ENCODE measurements at regions not wholly inside any gene's neighbourhood (a gene's known extent, or its start where the extent isn't known, plus 50 kb on each side); places are given as distances from the start of the nearest gene placed in this dataset.

- H3K36me3 ChIP-seq (ENCODE audit: control insufficient read depth in 3 of 3, insufficient read depth in 2 of 3, low read depth in 1 of 3, low read length in 3 of 3), result no peaks in the 10 kb centered on the region
- no peak overlapping the region for H3K4me3 ChIP-seq (ENCODE audit: low read depth in 1 of 3, low read length in 3 of 3)
- no peaks in the 10 kb centered on the region for H3K4me1 ChIP-seq (ENCODE audit: control insufficient read depth in 3 of 3, insufficient read depth in 2 of 3, low read depth in 1 of 3, low read length in 2 of 3)
- DNase-seq (no peak), FAIRE-seq (no peak)
- WGBS, 3 donors, result 72 to 75% (median 73%) methylated on average over 7 of the region's 7 CpGs
- no peaks in the 10 kb centered on the region for H3K9me3 ChIP-seq (ENCODE audit: control insufficient read depth in 2 of 2, insufficient read depth in 1 of 2, low read depth in 1 of 2, low read length in 1 of 2)
- H3K27ac ChIP-seq (ENCODE audit: low read depth in 1 of 3, low read length in 2 of 3), result no peak overlapping the region
- H3K27me3 ChIP-seq (ENCODE audit: control insufficient read depth in 3 of 3, insufficient read depth in 3 of 3, low read length in 3 of 3), result no peaks in the 10 kb centered on the region
Observed at GRCh38 chr15:97750060-97750459, 210.4 kb upstream of the ARRDC4 start.

DNA sequence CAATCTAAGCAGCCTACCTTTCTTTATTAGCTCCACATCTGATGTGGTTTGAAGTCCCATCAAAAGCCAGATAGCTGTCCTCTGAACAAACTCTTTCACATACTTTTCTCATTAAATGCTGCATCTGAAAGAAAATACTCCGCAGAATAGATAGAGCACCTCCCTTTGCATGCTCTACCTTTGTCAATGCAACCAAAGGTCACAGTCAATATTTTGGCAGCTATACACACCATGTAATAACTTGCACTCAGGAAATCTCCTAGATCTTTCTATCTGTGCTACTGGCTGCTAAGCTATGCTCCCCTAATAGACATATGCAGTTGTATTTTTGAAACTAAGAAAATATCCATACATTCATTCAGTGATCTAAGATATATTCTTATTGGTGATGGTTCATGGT lies 204.8 kb upstream of the ARRDC4 start:
- H3K4me3 ChIP-seq (ENCODE audit: low read depth in 1 of 3, low read length in 3 of 3), result no peak overlapping the region
- 29 to 66% (median 31%) methylated on average over 1 of the region's 1 CpG for WGBS, 3 donors
- no peak for FAIRE-seq

DNA sequence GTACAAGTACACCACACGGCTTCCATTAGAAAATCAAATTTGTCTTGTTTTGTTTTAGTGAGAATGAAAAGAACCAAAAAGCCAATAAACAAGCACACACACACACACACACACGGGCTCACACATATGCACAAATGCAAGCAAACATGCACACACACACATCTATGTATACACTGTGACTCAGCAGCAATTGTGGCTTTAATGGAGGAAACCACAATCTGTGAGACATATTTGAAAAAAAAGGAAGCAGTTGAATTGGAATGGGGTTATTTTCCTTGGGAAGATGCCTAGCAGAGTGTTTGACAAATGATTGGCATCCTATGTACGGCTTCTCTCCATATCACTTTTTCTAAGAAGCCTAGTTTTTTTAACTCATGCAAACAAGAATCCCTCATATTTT lies 201.1 kb upstream of the ARRDC4 start:
- DNase-seq (no peak), FAIRE-seq (no peak)
- Histone ChIP-seq H3K4me1 (ENCODE audit: control insufficient read depth in 3 of 3, insufficient read depth in 2 of 3, low read depth in 1 of 3, low read length in 2 of 3) (no peaks in the 10 kb centered on the region), H3K4me3 (ENCODE audit: low read depth in 1 of 3, low read length in 3 of 3) (no peak overlapping the region), H3K36me3 (ENCODE audit: control insufficient read depth in 3 of 3, insufficient read depth in 2 of 3, low read depth in 1 of 3, low read length in 3 of 3) (no peaks in the 10 kb centered on the region), H3K27me3 (ENCODE audit: control insufficient read depth in 3 of 3, insufficient read depth in 3 of 3, low read length in 3 of 3) (peaks cover 0 to 5% (median 0%) of the 10 kb centered on the region in 3 donors), H3K27ac (ENCODE audit: low read depth in 1 of 3, low read length in 2 of 3) (no peak overlapping the region), H3K9me3 (ENCODE audit: control insufficient read depth in 2 of 2, insufficient read depth in 1 of 2, low read depth in 1 of 2, low read length in 1 of 2) (no peaks in the 10 kb centered on the region)
- 52 to 68% (median 55%) methylated on average over 3 of the region's 3 CpGs for WGBS, 3 donors

More for the DNA sequence above, 204.8 kb upstream of the ARRDC4 start:
- H3K27me3 ChIP-seq (ENCODE audit: control insufficient read depth in 3 of 3, insufficient read depth in 3 of 3, low read length in 3 of 3), result peaks cover 0 to 2% (median 0%) of the 10 kb centered on the region in 3 donors
- H3K9me3 ChIP-seq (ENCODE audit: control insufficient read depth in 2 of 2, insufficient read depth in 1 of 2, low read depth in 1 of 2, low read length in 1 of 2), result no peaks in the 10 kb centered on the region
- DNase-seq, result no peak
- H3K4me1 ChIP-seq (ENCODE audit: control insufficient read depth in 3 of 3, insufficient read depth in 2 of 3, low read depth in 1 of 3, low read length in 2 of 3), result no peaks in the 10 kb centered on the region
- H3K36me3 ChIP-seq (ENCODE audit: control insufficient read depth in 3 of 3, insufficient read depth in 2 of 3, low read depth in 1 of 3, low read length in 3 of 3), result no peaks in the 10 kb centered on the region
- no peak overlapping the region for H3K27ac ChIP-seq (ENCODE audit: low read depth in 1 of 3, low read length in 2 of 3)

DNA sequence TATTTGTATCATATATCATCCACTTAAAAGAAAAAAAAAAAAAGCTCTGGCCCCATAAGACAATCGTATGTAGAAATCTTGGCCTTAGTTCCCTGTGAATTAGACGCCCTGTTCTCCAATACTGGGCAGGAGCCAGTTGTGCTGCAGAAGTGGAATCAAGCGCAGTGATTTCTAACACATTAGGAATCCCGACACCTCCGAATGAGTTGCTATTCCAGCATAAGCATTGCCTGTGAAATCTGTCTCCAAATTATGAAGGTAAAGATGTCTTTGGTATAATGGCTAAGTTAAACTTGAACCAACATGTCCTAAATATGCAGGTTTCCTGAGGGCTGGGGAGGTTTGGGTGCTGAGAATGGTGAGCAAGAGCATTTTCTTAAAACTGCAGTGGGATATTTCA lies 199.4 kb upstream of the ARRDC4 start:
- Histone ChIP-seq H3K27ac (ENCODE audit: low read depth in 1 of 3, low read length in 2 of 3) (no peak overlapping the region), H3K27me3 (ENCODE audit: control insufficient read depth in 3 of 3, insufficient read depth in 3 of 3, low read length in 3 of 3) (peaks cover 0 to 5% (median 0%) of the 10 kb centered on the region in 3 donors), H3K9me3 (ENCODE audit: control insufficient read depth in 2 of 2, insufficient read depth in 1 of 2, low read depth in 1 of 2, low read length in 1 of 2) (no peaks in the 10 kb centered on the region), H3K4me1 (ENCODE audit: control insufficient read depth in 3 of 3, insufficient read depth in 2 of 3, low read depth in 1 of 3, low read length in 2 of 3) (no peaks in the 10 kb centered on the region), H3K4me3 (ENCODE audit: low read depth in 1 of 3, low read length in 3 of 3) (no peak overlapping the region), H3K36me3 (ENCODE audit: control insufficient read depth in 3 of 3, insufficient read depth in 2 of 3, low read depth in 1 of 3, low read length in 3 of 3) (no peaks in the 10 kb centered on the region)
- 53 to 76% (median 54%) methylated on average over 5 of the region's 5 CpGs for WGBS, 3 donors
- no peak for DNase-seq
- no peak for FAIRE-seq

GRCh38 chr15:97783240-97783639 lies 177.3 kb upstream of the ARRDC4 start:
- no peak overlapping the region for H3K4me3 ChIP-seq (ENCODE audit: low read depth in 1 of 3, low read length in 3 of 3)
- no peaks in the 10 kb centered on the region for H3K4me1 ChIP-seq (ENCODE audit: control insufficient read depth in 3 of 3, insufficient read depth in 2 of 3, low read depth in 1 of 3, low read length in 2 of 3)
- DNase-seq (no peak), FAIRE-seq (no peak)
- no peaks in the 10 kb centered on the region for H3K27me3 ChIP-seq (ENCODE audit: control insufficient read depth in 3 of 3, insufficient read depth in 3 of 3, low read length in 3 of 3)
- H3K9me3 ChIP-seq (ENCODE audit: control insufficient read depth in 2 of 2, insufficient read depth in 1 of 2, low read depth in 1 of 2, low read length in 1 of 2), result no peaks in the 10 kb centered on the region
- H3K27ac ChIP-seq (ENCODE audit: low read depth in 1 of 3, low read length in 2 of 3), result no peak overlapping the region
- H3K36me3 ChIP-seq (ENCODE audit: control insufficient read depth in 3 of 3, insufficient read depth in 2 of 3, low read depth in 1 of 3, low read length in 3 of 3), result no peaks in the 10 kb centered on the region
- WGBS, 3 donors, result 36 to 76% (median 66%) methylated on average over 4 of the region's 4 CpGs

- no peak overlapping the region for H3K27ac ChIP-seq (ENCODE audit: low read depth in 1 of 3, low read length in 2 of 3)
Observed at GRCh38 chr15:97786741-97787140, 173.8 kb upstream of the ARRDC4 start.

DNA sequence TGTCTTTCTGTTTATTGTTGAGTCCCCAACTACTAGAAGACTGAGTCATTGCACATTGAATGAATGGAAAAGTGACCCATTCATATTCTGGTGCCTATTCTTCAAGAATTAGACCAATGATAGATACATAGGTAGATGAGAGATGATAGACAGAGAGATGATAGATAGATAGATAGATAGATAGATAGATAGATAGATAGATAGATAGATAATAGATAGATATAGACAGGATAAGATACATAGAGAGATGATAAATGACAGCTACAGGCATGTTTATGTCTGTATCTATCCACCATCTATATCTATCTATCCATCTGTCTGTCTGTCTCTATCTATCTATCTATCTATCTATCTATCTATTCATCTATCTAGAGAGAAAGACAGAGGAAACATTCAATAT lies 170.3 kb upstream of the ARRDC4 start:
- peaks cover 0 to 3% (median 0%) of the 10 kb centered on the region in 3 donors for H3K27me3 ChIP-seq (ENCODE audit: control insufficient read depth in 3 of 3, insufficient read depth in 3 of 3, low read length in 3 of 3)
- H3K4me1 ChIP-seq (ENCODE audit: control insufficient read depth in 3 of 3, insufficient read depth in 2 of 3, low read depth in 1 of 3, low read length in 2 of 3), result no peaks in the 10 kb centered on the region
- no peak overlapping the region for H3K4me3 ChIP-seq (ENCODE audit: low read depth in 1 of 3, low read length in 3 of 3)
- no peaks in the 10 kb centered on the region for H3K36me3 ChIP-seq (ENCODE audit: control insufficient read depth in 3 of 3, insufficient read depth in 2 of 3, low read depth in 1 of 3, low read length in 3 of 3)
- DNase-seq (no peak), FAIRE-seq (no peak)
- no peak overlapping the region for H3K27ac ChIP-seq (ENCODE audit: low read depth in 1 of 3, low read length in 2 of 3)
- H3K9me3 ChIP-seq (ENCODE audit: control insufficient read depth in 2 of 2, insufficient read depth in 1 of 2, low read depth in 1 of 2, low read length in 1 of 2), result no peaks in the 10 kb centered on the region

More at GRCh38 chr15:97786741-97787140, 173.8 kb upstream of the ARRDC4 start:
- DNase-seq, result no peak
- no peak for FAIRE-seq
- H3K4me1 ChIP-seq (ENCODE audit: control insufficient read depth in 3 of 3, insufficient read depth in 2 of 3, low read depth in 1 of 3, low read length in 2 of 3), result no peaks in the 10 kb centered on the region
- no peaks in the 10 kb centered on the region for H3K36me3 ChIP-seq (ENCODE audit: control insufficient read depth in 3 of 3, insufficient read depth in 2 of 3, low read depth in 1 of 3, low read length in 3 of 3)
- peaks cover 0 to 3% (median 0%) of the 10 kb centered on the region in 3 donors for H3K27me3 ChIP-seq (ENCODE audit: control insufficient read depth in 3 of 3, insufficient read depth in 3 of 3, low read length in 3 of 3)
- WGBS, 3 donors, result 74 to 93% (median 76%) methylated on average over 1 of the region's 1 CpG
- H3K9me3 ChIP-seq (ENCODE audit: control insufficient read depth in 2 of 2, insufficient read depth in 1 of 2, low read depth in 1 of 2, low read length in 1 of 2), result no peaks in the 10 kb centered on the region
- no peak overlapping the region for H3K4me3 ChIP-seq (ENCODE audit: low read depth in 1 of 3, low read length in 3 of 3)

DNA sequence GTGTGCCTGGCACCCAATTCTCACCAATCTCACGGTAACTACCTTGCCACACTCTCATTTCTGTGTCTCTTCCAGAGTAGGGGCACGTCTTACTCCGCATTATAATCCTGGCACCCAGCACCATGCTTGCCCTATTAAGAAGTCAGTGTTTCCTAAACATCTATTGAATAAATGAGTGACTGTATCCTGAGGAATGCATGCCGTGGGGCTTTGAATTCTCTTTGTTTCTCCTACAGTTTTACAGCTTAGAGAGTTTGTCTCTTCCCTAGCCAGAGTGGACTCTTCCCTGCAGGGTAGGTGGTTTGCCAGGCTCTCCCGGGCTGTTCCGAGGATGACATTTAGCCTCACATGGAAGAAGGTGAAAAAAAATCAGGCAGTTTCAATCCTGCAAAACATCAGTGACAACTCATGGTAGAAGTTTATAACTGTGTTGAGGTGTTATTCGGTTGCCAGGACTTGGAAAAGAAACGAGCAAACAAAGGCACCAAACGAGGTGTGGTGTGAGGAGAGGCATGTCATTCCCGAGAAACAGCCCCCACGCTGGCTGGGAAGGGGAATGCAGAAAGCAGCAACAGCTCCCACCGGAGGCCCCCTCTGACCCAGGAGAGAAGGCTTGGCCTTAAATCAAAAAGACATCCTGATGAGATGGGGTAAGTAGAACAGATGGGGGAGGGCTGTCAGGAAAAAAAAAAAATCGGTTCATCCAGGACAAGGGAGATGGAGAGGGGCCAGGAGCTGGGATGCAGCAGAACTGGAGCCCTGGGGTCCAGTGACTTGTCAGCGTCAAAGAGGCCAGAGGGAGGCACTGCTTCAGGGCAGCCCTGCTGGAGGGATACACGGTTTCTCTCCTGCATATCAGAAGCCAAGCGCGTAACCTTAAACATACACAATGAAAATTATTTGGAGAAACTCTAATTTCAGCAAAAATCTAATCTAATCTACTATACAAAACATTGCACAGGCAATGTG lies 168.4 kb upstream of the ARRDC4 start:
- WGBS, 3 donors, result 64 to 77% (median 74%) methylated on average over 17 of the region's 17 CpGs
- no peak for DNase-seq
- H3K4me3 ChIP-seq (ENCODE audit: low read depth in 1 of 3, low read length in 3 of 3), result no peak overlapping the region

More for the DNA sequence above, 168.4 kb upstream of the ARRDC4 start:
- Histone ChIP-seq H3K9me3 (ENCODE audit: control insufficient read depth in 2 of 2, insufficient read depth in 1 of 2, low read depth in 1 of 2, low read length in 1 of 2) (no peaks in the 10 kb centered on the region), H3K27me3 (ENCODE audit: control insufficient read depth in 3 of 3, insufficient read depth in 3 of 3, low read length in 3 of 3) (peaks cover 0 to 3% (median 0%) of the 10 kb centered on the region in 3 donors), H3K36me3 (ENCODE audit: control insufficient read depth in 3 of 3, insufficient read depth in 2 of 3, low read depth in 1 of 3, low read length in 3 of 3) (no peaks in the 10 kb centered on the region), H3K27ac (ENCODE audit: low read depth in 1 of 3, low read length in 2 of 3) (no peak overlapping the region), H3K4me1 (ENCODE audit: control insufficient read depth in 3 of 3, insufficient read depth in 2 of 3, low read depth in 1 of 3, low read length in 2 of 3) (no peaks in the 10 kb centered on the region)
- FAIRE-seq, result no peak

Measured in small intestine (tissue), 7 donors.